ENCODE measurements at regions not wholly inside any gene's neighbourhood (a gene's known extent, or its start where the extent isn't known, plus 50 kb on each side); places are given as distances from the start of the nearest gene placed in this dataset.
"Not testable (repeated sequence)": the region's sequence is repeated elsewhere in the genome, so short reads cannot be mapped to it uniquely, and the experiment has no call there.

DNA sequence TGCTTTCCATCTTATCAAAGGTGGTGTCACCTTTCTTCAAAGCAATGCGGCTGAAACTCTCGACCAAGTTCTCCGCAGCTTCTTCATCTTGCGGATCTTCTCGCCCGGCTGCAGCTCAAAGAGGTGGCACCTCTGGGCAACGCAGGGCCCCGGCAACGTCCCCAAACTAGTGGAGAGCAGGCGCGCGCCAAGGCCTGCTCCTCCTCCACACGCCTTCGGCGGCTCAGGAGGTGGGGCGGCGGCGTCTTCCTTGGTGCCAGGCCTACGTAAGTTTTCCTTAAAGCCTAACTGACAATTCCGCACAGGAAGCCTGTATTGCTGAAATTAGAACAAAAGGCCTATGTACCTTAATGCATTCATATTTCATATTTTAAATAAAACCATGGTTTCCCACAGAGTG lies 112.0 kb downstream of the TMX1 start:
- no peak for DNase-seq

- no peak for DNase-seq
Observed at GRCh38 chr14:51353901-51354300, 113.9 kb downstream of the TMX1 start.

DNA sequence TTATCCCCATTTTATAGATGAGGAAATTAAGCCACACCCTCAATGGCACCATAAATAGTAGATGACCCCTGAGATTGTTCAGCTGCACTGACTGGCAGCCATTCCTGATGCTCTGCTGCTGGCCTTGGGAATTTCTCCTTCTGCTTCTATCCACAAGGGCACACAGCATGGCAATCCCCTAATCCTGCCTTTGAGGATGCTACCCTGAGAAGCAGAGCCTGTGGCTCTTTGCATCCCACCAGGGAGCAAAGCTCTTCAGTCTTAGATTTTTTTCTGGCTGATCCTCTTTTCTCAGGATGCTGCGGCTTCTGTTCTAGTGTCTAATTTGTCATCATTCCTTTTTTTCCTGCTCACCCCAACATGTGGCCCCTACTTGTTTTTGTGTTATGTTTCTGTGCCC lies 114.8 kb downstream of the TMX1 start:
- no peak for DNase-seq

DNA sequence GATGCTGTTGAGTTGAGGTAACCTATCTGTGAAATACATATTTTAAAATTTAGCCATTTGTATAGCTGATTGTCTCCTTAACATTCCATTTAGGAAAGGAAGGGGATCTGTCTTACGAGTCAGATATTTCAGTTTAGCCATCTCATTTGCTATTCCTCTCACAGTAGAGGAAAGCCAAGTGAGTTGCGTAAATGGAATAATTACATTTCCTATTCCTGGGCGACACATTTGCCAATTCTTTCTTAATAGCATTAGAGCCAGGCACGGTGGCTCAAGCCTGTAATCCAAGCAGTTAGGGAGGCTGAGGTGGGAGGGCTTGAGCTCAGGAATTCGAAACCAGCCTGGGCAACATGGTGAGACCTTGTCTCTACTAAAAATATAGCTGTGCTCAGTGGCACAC lies 116.3 kb downstream of the TMX1 start:
- no peak for DNase-seq

DNA sequence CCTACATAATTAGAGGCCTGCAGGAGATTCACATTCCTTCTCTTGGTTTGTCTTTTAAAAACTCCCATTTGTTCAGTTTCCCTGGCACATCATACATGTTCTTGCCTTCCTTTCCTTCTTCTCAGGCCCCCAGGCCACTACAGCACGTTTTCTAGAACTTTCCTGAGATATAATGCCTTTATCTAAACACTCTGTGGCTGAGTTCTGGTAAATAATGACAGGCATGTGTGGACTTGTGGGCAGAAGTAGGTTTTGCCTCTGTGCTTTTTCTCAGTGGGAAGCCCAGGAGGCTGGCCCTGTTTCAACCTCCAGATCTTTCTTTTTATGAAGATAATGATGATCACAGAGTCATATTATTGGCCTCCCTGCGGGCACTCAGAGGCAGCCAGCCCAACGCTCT lies 117.2 kb downstream of the TMX1 start:
- DNase-seq: no peak

DNA sequence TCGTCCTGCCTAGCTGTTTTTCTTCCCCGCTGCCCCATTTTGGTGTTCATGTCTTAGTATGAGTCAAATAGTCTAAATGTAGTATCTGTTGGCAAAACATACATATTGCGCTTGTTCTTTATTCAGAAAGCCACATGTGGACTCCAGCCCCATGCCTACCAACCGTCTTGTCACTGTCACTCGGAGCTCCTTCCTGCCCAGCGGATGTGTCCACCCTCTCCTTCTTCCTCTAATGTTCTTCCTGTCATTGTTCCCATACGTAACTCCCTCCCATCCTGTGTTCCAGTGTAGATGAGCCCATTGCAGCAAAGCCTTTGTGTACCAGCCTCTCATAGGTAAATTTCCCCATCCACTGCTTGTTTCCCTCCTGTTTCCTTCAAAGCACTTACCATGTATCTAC lies 120.5 kb downstream of the TMX1 start:
- DNase-seq: no peak

- DNase-seq: no peak
Observed at GRCh38 chr14:51365241-51365965, 125.4 kb downstream of the TMX1 start.

GRCh38 chr14:51366460-51366859 lies 126.4 kb downstream of the TMX1 start:
- not testable (repeated sequence) for DNase-seq

GRCh38 chr14:51366866-51367599 lies 127.0 kb downstream of the TMX1 start:
- DNase-seq: not testable (repeated sequence)

- no peak for DNase-seq
Observed at GRCh38 chr14:51367600-51367931, 127.5 kb downstream of the TMX1 start.

DNA sequence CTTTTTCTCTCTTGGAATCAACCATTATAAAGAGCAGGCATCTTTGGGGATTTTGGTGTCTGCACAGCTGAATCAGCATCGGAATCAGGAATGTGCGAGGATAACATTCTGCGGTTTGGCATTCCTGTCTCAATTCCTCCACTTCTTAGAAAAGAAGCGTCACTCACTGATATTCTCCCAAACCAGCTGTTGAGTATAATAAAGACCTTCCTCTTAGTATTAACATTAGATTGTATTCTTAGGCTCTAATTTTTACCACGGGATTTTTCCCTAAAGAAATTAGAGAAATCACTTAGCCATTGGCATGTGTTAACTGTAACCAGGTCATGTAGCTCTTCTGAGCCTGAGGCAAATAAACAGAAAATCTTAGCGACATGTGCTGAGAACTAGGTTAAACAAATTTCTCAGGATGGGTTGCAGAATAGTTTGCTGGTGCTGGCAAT lies 128.7 kb downstream of the TMX1 start:
- no peak for DNase-seq

GRCh38 chr14:51369814-51370213 lies 129.8 kb downstream of the TMX1 start:
- DNase-seq: no peak

DNA sequence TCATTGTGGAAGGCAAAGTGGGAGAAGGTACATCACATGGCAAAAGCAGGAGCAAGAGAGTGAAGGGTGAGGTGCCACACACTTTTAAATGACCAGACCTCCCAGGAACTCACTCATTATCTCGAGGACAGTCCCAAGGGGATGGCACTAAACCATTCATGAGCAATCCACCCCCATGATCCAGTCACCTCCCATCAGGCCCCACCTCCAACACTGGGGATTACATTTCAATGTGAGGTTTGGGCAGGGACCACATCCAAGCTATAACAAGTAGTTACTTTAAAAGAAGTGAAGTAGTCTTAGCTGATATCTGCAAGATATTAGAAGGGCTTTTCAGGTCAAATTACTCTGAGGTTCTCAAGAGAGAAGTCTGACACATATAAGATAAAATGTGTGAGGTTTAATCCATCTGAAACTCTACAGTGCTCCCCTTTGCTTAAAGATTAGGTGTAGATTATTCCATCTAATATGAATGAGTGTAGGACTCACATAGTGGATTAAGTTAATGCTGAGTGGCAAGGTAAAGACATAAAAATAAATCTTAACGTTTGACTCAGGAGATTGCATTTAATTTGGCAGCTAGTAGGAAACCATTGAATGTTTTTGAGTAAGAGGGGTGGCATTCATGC lies 130.8 kb downstream of the TMX1 start:
- no peak for DNase-seq

GRCh38 chr14:51377186-51377585 lies 137.1 kb downstream of the TMX1 start:
- DNase-seq: not testable (repeated sequence)

GRCh38 chr14:51382506-51382905 lies 142.5 kb downstream of the TMX1 start:
- DNase-seq: no peak

GRCh38 chr14:51386411-51386810 lies 146.4 kb downstream of the TMX1 start:
- DNase-seq: no peak

DNA sequence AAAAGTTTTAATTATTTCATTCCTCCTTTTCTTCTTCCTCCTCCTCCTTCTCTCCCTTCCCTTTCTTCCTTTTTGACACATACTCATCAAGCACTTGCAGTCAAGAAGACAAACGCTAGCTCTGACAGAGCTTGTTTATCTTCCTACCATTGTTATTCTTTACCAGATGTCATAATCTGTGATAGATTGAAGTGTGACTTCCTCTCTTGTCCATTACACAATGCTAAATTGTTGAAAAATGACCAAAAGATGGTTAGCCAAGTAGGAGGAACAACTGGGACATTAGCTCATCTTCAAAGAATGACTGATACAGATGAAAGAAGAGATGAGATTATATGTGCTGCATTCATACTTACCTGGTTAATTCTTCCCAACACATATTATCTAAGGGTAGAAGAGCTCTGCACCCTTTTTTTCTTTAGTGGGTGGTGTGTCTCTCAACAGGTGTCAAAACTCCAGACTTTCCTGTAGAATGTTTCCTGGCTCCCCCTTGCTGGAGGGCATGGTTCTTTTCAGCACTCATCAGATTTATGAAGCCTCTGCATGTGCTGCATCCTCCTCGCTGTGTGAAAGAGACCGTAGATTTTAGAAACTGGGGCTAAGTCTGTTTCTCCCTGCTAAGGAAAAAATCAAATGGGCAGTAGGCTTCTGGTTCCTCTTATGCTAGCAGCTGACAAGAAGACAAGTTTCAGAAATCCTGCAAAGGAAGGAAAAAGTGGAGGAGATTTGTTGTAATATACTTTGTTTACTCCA lies 147.1 kb downstream of the TMX1 start:
- DNase-seq: no peak

DNA sequence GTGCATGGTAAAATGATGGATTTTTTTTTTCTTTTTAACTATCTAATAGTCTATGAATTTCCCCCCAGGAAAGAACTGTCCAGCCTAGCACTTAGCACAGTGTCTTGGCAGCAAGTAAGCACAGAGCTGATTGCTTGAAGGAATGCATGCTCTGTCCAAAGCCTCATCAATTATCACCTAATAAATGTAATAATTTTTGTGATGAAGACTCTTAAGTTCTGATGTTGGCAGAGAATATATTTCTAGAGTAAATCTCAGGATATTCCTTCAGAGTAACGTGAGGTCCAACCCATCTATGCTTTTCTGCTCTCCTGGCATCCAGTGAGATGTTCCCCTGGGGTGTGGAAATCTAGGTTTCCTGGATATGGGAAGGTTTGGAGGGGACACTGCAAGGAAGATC lies 152.4 kb downstream of the TMX1 start:
- DNase-seq: no peak

- DNase-seq: no peak
Observed at GRCh38 chr14:51394384-51394783, 154.3 kb downstream of the TMX1 start.

DNA sequence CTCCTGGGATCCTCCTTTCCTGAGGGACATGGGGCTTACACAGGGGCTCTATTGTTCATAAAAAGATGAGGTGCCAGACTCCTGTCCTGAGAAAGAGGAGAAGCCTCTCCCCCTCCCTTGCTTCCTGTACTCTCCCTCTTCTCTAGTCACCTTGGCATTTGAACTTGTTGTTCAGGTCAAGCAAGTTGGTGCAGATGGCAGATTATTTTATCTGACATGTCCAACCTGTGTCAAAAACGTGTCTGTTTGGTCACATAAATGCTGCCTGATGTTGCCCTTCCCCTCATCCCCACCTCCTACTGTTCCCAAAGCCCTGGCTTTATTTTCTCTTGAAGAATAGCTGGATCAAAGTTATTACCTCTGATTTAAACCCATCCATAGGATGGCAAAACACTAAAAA lies 154.8 kb downstream of the TMX1 start:
- DNase-seq: no peak

DNA sequence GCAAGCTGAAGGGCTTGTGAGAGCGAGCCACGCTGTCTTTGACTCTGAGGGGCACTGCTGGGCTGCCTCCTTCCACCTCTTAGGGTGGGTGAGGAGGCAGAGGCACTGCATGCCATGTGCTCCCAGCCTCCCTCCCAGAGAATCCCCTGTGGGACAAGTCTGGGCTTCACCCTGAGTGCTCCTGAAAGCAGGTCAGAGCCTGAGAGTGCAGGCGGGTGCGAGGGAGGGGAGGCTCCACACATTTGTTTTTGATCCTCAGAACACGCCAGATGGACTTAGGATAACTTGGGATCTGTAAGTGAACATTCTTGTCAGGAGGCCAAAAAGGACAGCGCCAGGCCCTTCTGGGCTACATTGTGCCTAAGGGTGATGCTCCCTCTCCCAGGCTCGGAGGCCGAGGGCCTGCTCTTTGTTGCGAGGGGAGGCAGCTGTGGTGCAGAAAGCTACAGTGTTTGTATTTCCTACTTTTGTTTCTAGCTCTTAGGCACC lies 155.4 kb downstream of the TMX1 start:
- DNase-seq: peak; percentile 99

DNA sequence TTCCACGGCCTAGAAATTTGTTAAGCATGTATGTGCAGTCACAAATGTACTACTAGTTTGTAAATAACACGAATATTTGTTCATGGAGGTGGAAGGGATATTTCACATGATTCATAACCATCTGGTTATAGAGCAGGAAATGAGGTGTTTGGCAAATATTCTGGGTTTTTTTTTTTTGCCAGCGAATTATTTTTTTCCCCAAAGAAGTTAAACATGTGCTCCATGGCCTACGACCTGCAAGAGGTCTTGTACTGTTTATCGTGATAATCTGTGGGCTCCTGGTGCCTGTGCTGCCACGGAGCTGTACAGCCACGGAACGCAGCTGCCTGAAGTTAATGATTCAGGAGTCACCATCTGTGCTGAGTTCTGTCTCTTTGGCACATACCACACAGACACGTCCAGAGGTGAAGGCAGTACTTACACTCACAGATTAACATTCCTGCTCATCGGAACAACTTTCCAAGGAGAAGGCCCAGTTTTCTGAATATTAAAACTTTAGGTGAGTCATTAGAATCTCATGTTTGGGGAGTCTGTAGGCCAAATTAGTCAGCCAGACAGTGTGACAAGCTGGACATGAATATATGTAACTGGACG lies 156.3 kb downstream of the TMX1 start:
- DNase-seq: peak; percentile 99

- DNase-seq: peak; percentile 30
Observed at GRCh38 chr14:51398898-51399297, 158.9 kb downstream of the TMX1 start.

All from NCI-H1694 (cell line).